ENCODE measurements at regions not wholly inside any gene's neighbourhood (a gene's known extent, or its start where the extent isn't known, plus 50 kb on each side); places are given as distances from the start of the nearest gene placed in this dataset.

GRCh38 chr7:54392935-54393334 is 149.2 kb upstream of the VSTM2A start:
- H3K4me3 Mint-ChIP-seq = no peak overlapping the region
- H3K9me3 Mint-ChIP-seq = peaks cover 3% of the 10 kb centered on the region
- no peaks in the 10 kb centered on the region for H3K27me3 Mint-ChIP-seq (ENCODE audit: low read depth)
- peak overlapping the region in 1 of 3 experiments; percentile 90 for H3K27ac Mint-ChIP-seq
- no peaks in the 10 kb centered on the region for H3K4me1 Mint-ChIP-seq
- no peak for TF ChIP-seq CTCF (IDR thresholded peaks at IDR 0.05; ENCODE audit: unreplicated experiment in 3 of 3)
- H3K36me3 Mint-ChIP-seq (ENCODE audit: low read depth) = no peaks in the 10 kb centered on the region

- H3K36me3 Mint-ChIP-seq (ENCODE audit: low read depth) = no peaks in the 10 kb centered on the region
Observed at GRCh38 chr7:54394834-54395233, 147.3 kb upstream of the VSTM2A start.

GRCh38 chr7:54397836-54398612 is 144.2 kb upstream of the VSTM2A start:
- H3K4me1 Mint-ChIP-seq = no peaks in the 10 kb centered on the region
- no peaks in the 10 kb centered on the region for H3K9me3 Mint-ChIP-seq
- H3K27ac Mint-ChIP-seq = no peak overlapping the region
- no peaks in the 10 kb centered on the region for H3K27me3 Mint-ChIP-seq (ENCODE audit: low read depth)
- TF ChIP-seq CTCF (IDR thresholded peaks at IDR 0.05; ENCODE audit: unreplicated experiment in 3 of 3) = no peak
- no peaks in the 10 kb centered on the region for H3K36me3 Mint-ChIP-seq (ENCODE audit: low read depth)
- H3K4me3 Mint-ChIP-seq = no peak overlapping the region

More at GRCh38 chr7:54394834-54395233, 147.3 kb upstream of the VSTM2A start:
- Mint-ChIP-seq H3K9me3 (no peaks in the 10 kb centered on the region), H3K4me3 (no peak overlapping the region), H3K27ac (peak overlapping the region in 1 of 3 experiments; percentile 90), H3K4me1 (no peaks in the 10 kb centered on the region), H3K27me3 (ENCODE audit: low read depth) (no peaks in the 10 kb centered on the region)
- TF ChIP-seq CTCF (IDR thresholded peaks at IDR 0.05; ENCODE audit: unreplicated experiment in 3 of 3) = no peak

GRCh38 chr7:54398863-54399262 is 143.3 kb upstream of the VSTM2A start:
- no peaks in the 10 kb centered on the region for H3K9me3 Mint-ChIP-seq
- H3K27ac Mint-ChIP-seq = no peak overlapping the region
- no peaks in the 10 kb centered on the region for H3K36me3 Mint-ChIP-seq (ENCODE audit: low read depth)
- H3K4me3 Mint-ChIP-seq = no peak overlapping the region
- no peak for TF ChIP-seq CTCF (IDR thresholded peaks at IDR 0.05; ENCODE audit: unreplicated experiment in 3 of 3)
- no peaks in the 10 kb centered on the region for H3K27me3 Mint-ChIP-seq (ENCODE audit: low read depth)
- no peaks in the 10 kb centered on the region for H3K4me1 Mint-ChIP-seq

GRCh38 chr7:54409917-54410316 is 132.3 kb upstream of the VSTM2A start:
- Mint-ChIP-seq H3K9me3 (peaks cover 8% of the 10 kb centered on the region), H3K27ac (no peak overlapping the region), H3K27me3 (ENCODE audit: low read depth) (no peaks in the 10 kb centered on the region), H3K4me3 (no peak overlapping the region), H3K4me1 (no peaks in the 10 kb centered on the region), H3K36me3 (ENCODE audit: low read depth) (no peaks in the 10 kb centered on the region)
- TF ChIP-seq CTCF (IDR thresholded peaks at IDR 0.05; ENCODE audit: unreplicated experiment in 3 of 3) = no peak

GRCh38 chr7:54416678-54417077 is 125.5 kb upstream of the VSTM2A start:
- Mint-ChIP-seq H3K4me3 (no peak overlapping the region), H3K36me3 (ENCODE audit: low read depth) (no peaks in the 10 kb centered on the region), H3K4me1 (no peaks in the 10 kb centered on the region), H3K9me3 (no peaks in the 10 kb centered on the region), H3K27ac (no peak overlapping the region), H3K27me3 (ENCODE audit: low read depth) (no peaks in the 10 kb centered on the region)
- no peak for TF ChIP-seq CTCF (IDR thresholded peaks at IDR 0.05; ENCODE audit: unreplicated experiment in 3 of 3)
